GM23338 (cell line): ENCODE measurements at regions not wholly inside any gene's neighbourhood (a gene's known extent, or its start where the extent isn't known, plus 50 kb on each side); places are given as distances from the start of the nearest gene placed in this dataset.

Experiments used
- ATAC-seq: fragments of 200-7000 bp; cut with Tn5 transposase; 3 replicates; pipeline ENCODE4 v1.9.1; 2020
- DNase-seq: peaks from one replicate; pipeline ENCODE4 v3.0.0-alpha.2; 2015; ENCODE audit warnings: low spot score
- H2AFZ ChIP-seq: fragments of 200-600 bp; sonication (generic); 2 replicates; pipeline ENCODE4 v1.8.0; 2016; ENCODE audit warnings: antibody characterized with exemption, mild to moderate bottlenecking, moderate library complexity
- H3F3A ChIP-seq: fragments of 200-600 bp; sonication (generic); replicated peaks from 2 replicates; pipeline ENCODE4 v1.8.0; 2017; ENCODE audit warnings: antibody characterized with exemption, mixed run types, low read depth
- H3K27ac ChIP-seq: fragments of 200-600 bp; sonication (generic); 2 replicates; pipeline ENCODE4 v1.6.1; 2016; ENCODE audit warnings: low read depth
- H3K27me3 ChIP-seq: fragments of 200-600 bp; sonication (generic); 2 replicates; pipeline ENCODE4 v1.8.0; 2016; ENCODE audit warnings: mild to moderate bottlenecking, mixed run types, moderate library complexity; ENCODE audit not compliant: insufficient read depth
- H3K36me3 ChIP-seq: fragments of 200-600 bp; sonication (generic); 2 replicates; pipeline ENCODE4 v1.8.0; 2016; ENCODE audit warnings: mild to moderate bottlenecking; ENCODE audit not compliant: insufficient read depth
- H3K4me1 ChIP-seq: fragments of 200-600 bp; sonication (generic); 2 replicates; pipeline ENCODE4 v1.8.0; 2016; ENCODE audit warnings: mild to moderate bottlenecking, moderate library complexity; ENCODE audit not compliant: insufficient read depth
- H3K4me2 ChIP-seq: fragments of 200-600 bp; sonication (generic); 2 replicates; pipeline ENCODE4 v1.7.1; 2017; ENCODE audit warnings: mixed run types
- H3K4me3 ChIP-seq: fragments of 200-600 bp; sonication (generic); 2 replicates; pipeline ENCODE4 v1.6.1; 2016; ENCODE audit warnings: mixed run types
- H3K79me2 ChIP-seq: fragments of 200-600 bp; sonication (generic); replicated peaks from 2 replicates; pipeline ENCODE4 v1.8.0; 2017; ENCODE audit warnings: mild to moderate bottlenecking; ENCODE audit not compliant: insufficient read depth
- H3K9me2 ChIP-seq: fragments of 200-600 bp; sonication (generic); 2 replicates; pipeline ENCODE4 v1.8.0; 2017; ENCODE audit not compliant: insufficient read depth
- H4K20me1 ChIP-seq: fragments of 200-600 bp; sonication (generic); replicated peaks from 2 replicates; pipeline ENCODE4 v1.8.0; 2017; ENCODE audit warnings: mild to moderate bottlenecking; ENCODE audit not compliant: insufficient read depth
- H3K27ac Mint-ChIP-seq: 2 replicates; pipeline ENCODE4 v1.8.0; 2020; ENCODE audit warnings: inconsistent platforms, mild to moderate bottlenecking, moderate library complexity, mixed read lengths
- H3K27me3 Mint-ChIP-seq: 3 replicates; pipeline ENCODE4 v1.8.0; 2022; ENCODE audit warnings: low read depth, mild to moderate bottlenecking, moderate library complexity, mixed read lengths, inconsistent platforms; ENCODE audit not compliant: insufficient read depth, poor library complexity
- H3K36me3 Mint-ChIP-seq: 3 replicates; pipeline ENCODE4 v1.8.0; 2021; ENCODE audit warnings: low read depth, mild to moderate bottlenecking, inconsistent platforms, moderate library complexity, mixed read lengths
- H3K4me1 Mint-ChIP-seq: 3 replicates; pipeline ENCODE4 v1.8.0; 2020; ENCODE audit warnings: mild to moderate bottlenecking, inconsistent platforms, mixed read lengths
- H3K4me3 Mint-ChIP-seq: 3 replicates; pipeline ENCODE4 v1.8.0; 2021; ENCODE audit warnings: moderate library complexity, mild to moderate bottlenecking, inconsistent platforms, mixed read lengths
- H3K9me3 Mint-ChIP-seq: 3 replicates; pipeline ENCODE4 v1.8.0; 2020; ENCODE audit warnings: moderate library complexity, mild to moderate bottlenecking, inconsistent platforms, mixed read lengths
- CREB1 ChIP-seq: fragments of 250-450 bp; sonication (Bioruptor Pico); IDR thresholded peaks from 2 replicates; pipeline ENCODE4 v1.5.0; 2020; ENCODE audit warnings: low read depth, mild to moderate bottlenecking, moderate library complexity
- CTCF ChIP-seq, 2 experiments: fragments of 200-600 bp in 1 of 2; sonication (generic) in 1 of 2; conservative IDR thresholded peaks; 2 replicates each; pipeline versions ENCODE4 v1.5.1 to v1.6.1; 2016 to 2017; ENCODE audit warnings: antibody characterized with exemption in 2 of 2, low read depth in 2 of 2, mild to moderate bottlenecking in 2 of 2, moderate library complexity in 1 of 2
- ETS1 ChIP-seq: IDR thresholded peaks from 2 replicates; pipeline ENCODE4 v1.6.1; 2016; ENCODE audit warnings: antibody characterized with exemption
- EZH2 ChIP-seq: fragments of 200-600 bp; sonication (generic); IDR thresholded peaks from one replicate; pipeline ENCODE4 v1.8.0; 2017; ENCODE audit warnings: antibody characterized with exemption, mild to moderate bottlenecking, low read depth; ENCODE audit not compliant: unreplicated experiment
- EZH2phosphoT487 ChIP-seq: fragments of 200-600 bp; sonication (generic); IDR thresholded peaks from one replicate; pipeline ENCODE4 v1.8.1; 2018; ENCODE audit warnings: antibody characterized with exemption; ENCODE audit not compliant: unreplicated experiment
- NANOG ChIP-seq: IDR thresholded peaks from 2 replicates; pipeline ENCODE4 v1.6.1; 2016; ENCODE audit warnings: antibody characterized with exemption, borderline replicate concordance
- ZNF331 ChIP-seq: fragments of 250-450 bp; sonication (Bioruptor Pico); IDR thresholded peaks from 2 replicates; pipeline ENCODE4 v1.5.0; 2020; ENCODE audit warnings: low read depth, mild to moderate bottlenecking, moderate library complexity

GRCh38 chr12:84506282-84506681, 406.3 kb downstream of the SLC6A15 start:
- ATAC-seq: no peak
- Mint-ChIP-seq H3K36me3 (no peaks in the 10 kb centered on the region; the same call in 2 of the 3 replicates), H3K27ac (no peak overlapping the region), H3K4me3 (no peak overlapping the region), H3K4me1 (peaks cover 6% of the 10 kb centered on the region; the same call in 2 of the 3 replicates), H3K9me3 (no peaks in the 10 kb centered on the region), H3K27me3 (no peaks in the 10 kb centered on the region)
- Histone ChIP-seq H3K79me2 (no peaks in the 10 kb centered on the region), H3K4me2 (no peak overlapping the region), H3K4me3 (no peak overlapping the region), H3F3A (no peaks in the 10 kb centered on the region), H3K27ac (no peak overlapping the region), H2AFZ (no peak overlapping the region), H3K36me3 (no peaks in the 10 kb centered on the region), H3K4me1 (no peaks in the 10 kb centered on the region), H3K27me3 (no peaks in the 10 kb centered on the region), H4K20me1 (no peaks in the 10 kb centered on the region), H3K9me2 (peaks cover 13% of the 10 kb centered on the region)
- DNase-seq: no peak
- TF ChIP-seq ETS1 (no peak), EZH2phosphoT487 (no peak), ZNF331 (CRISPR knock-in tag) (no peak), CREB1 (CRISPR knock-in tag) (no peak), NANOG (no peak)

GRCh38 chr12:84502907-84503787, 409.5 kb downstream of the SLC6A15 start:
- Histone ChIP-seq H3K4me2 (no peak overlapping the region), H3K27ac (no peak overlapping the region), H2AFZ (peak overlapping the region; percentile 95), H3K9me2 (peaks cover 13% of the 10 kb centered on the region), H4K20me1 (no peaks in the 10 kb centered on the region), H3K27me3 (no peaks in the 10 kb centered on the region), H3K4me1 (no peaks in the 10 kb centered on the region), H3K36me3 (no peaks in the 10 kb centered on the region), H3F3A (no peaks in the 10 kb centered on the region), H3K79me2 (no peaks in the 10 kb centered on the region), H3K4me3 (no peak overlapping the region)
- ATAC-seq (peak; percentile 98), DNase-seq (peak; percentile 87)
- TF ChIP-seq CTCF (conservative IDR thresholded peaks at IDR 0.05; ENCODE audit: low read depth in 2 of 2) (peak; percentile 91 to 92), EZH2 (no peak)
- Mint-ChIP-seq H3K27me3 (no peaks in the 10 kb centered on the region), H3K27ac (no peak overlapping the region; the same call in 1 of the 2 replicates), H3K4me3 (no peak overlapping the region), H3K36me3 (no peaks in the 10 kb centered on the region; the same call in 2 of the 3 replicates), H3K4me1 (peaks cover 4% of the 10 kb centered on the region; the same call in 1 of the 3 replicates), H3K9me3 (no peaks in the 10 kb centered on the region)
